GM12872 (cell line): ENCODE measurements at regions not wholly inside any gene's neighbourhood (a gene's known extent, or its start where the extent isn't known, plus 50 kb on each side); places are given as distances from the start of the nearest gene placed in this dataset.

ENCODE experiments used
- TF ChIP-seq, protein P1 (sequence below): IDR thresholded peaks from 3 replicates; pipeline ENCODE4 v1.5.1; 2011; ENCODE audit warnings: low read depth, mild to moderate bottlenecking, low read length, moderate library complexity; ENCODE audit not compliant: insufficient read depth

DNA sequence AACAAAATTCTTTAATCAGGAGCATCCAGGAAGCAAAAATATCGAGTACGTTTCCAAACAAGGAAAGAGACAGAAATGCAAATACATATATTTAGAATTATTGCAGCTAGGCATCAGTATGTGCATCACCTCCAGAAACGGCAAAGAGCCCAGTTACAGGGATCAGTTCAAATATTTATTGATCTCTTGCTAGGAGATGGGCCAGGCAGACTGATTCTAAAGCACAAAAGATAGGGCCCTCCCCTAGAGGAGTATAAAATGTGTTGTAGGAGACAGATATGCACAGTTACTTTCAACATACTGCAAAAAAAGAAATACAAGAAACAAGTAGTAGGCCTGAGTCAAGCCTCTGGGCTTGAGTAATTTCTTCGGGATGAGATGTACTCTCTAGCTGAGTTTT, 80.7 kb upstream of the NHSL1 start:
- TF ChIP-seq, protein P1, sequence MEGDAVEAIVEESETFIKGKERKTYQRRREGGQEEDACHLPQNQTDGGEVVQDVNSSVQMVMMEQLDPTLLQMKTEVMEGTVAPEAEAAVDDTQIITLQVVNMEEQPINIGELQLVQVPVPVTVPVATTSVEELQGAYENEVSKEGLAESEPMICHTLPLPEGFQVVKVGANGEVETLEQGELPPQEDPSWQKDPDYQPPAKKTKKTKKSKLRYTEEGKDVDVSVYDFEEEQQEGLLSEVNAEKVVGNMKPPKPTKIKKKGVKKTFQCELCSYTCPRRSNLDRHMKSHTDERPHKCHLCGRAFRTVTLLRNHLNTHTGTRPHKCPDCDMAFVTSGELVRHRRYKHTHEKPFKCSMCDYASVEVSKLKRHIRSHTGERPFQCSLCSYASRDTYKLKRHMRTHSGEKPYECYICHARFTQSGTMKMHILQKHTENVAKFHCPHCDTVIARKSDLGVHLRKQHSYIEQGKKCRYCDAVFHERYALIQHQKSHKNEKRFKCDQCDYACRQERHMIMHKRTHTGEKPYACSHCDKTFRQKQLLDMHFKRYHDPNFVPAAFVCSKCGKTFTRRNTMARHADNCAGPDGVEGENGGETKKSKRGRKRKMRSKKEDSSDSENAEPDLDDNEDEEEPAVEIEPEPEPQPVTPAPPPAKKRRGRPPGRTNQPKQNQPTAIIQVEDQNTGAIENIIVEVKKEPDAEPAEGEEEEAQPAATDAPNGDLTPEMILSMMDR, result no peak

DNA sequence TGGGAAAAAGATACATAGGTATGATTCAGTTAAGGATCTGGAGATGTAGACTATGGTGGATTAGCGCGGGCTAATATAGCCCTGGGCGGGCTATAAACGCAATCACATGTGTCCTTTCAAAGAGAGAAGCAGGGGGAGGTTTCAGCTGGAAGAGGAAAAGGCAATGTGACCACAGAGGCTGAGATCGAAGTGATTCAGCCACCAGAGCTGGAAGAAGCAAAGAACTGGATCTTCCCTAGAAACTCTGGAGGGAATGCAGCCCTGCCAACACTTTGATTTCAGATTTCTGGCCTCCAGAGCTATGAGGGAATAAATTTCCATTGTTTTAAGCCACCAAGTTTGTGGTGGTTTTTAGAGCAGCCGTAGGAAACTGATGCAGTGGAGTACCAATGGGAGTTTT, 81.5 kb upstream of the NHSL1 start:
- TF ChIP-seq, protein P1, result no peak

DNA sequence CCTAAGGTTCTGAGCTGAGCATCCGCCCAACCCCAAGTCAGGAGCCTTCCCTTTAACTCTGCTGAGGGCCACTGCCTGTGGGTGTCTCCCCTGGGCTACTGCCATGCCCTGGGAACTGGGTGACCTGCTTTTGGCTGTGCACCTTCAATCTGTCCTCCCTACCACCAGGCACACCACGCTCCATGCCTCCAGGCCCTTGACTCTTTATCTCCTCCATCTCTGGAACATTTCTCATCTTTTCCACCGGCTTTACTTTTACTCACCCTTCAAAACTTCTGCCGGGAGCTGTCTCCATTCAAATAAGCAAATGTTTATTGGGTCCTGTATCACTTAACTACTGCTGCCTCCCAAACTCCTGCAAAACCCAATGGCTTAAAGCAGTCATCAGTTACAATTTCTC, 83.3 kb upstream of the NHSL1 start:
- TF ChIP-seq, protein P1, result no peak

DNA sequence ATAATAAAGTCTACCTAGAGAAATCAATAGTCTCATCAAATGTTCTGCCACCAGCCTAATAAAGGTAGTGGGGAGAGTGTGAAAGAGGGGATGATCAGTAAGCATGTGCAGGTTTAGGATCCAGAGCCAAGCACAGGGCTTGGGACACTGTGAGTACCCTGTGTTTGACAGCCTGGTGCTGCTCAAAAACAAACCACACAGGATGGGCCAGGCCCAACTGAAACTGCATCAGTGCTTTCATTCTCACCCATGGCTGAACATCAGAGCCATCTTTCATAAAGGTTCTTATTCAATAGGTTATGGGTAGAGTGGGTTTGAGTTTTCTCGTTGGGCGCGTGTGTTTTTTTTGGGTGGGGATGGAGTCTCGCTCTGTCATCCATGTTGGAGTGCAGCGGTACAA, 87.3 kb upstream of the NHSL1 start:
- TF ChIP-seq, protein P1, result no peak

DNA sequence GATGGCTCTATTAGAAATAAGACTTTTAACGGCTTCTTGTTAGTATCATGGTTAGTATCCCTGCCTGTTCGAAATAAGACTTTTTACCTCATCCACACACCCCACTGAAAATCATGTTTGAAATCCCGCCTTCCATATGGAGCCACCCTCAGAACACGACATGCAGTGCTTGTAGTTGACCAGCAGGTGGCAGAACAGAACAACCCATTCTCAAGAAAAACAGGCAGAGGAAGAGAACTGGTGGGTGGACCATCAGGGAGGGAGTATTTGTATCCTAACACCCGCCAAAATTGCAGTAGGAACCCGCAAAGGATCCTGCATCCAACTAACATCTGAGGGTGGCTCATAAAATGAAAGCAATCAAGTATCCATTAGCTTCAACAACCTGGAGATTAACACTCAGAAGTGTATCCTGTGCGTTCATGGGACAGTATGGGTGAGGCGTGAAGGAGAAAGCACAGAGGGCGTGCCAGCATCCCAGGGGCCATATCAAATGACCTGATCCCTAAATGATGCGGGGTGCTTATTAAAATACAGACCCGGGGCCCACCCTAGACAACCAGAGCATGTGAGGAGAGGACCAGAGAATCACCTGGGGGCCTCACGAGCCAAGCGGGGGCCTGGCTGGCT, 89.6 kb upstream of the NHSL1 start:
- TF ChIP-seq, protein P1, result peak; percentile 90

DNA sequence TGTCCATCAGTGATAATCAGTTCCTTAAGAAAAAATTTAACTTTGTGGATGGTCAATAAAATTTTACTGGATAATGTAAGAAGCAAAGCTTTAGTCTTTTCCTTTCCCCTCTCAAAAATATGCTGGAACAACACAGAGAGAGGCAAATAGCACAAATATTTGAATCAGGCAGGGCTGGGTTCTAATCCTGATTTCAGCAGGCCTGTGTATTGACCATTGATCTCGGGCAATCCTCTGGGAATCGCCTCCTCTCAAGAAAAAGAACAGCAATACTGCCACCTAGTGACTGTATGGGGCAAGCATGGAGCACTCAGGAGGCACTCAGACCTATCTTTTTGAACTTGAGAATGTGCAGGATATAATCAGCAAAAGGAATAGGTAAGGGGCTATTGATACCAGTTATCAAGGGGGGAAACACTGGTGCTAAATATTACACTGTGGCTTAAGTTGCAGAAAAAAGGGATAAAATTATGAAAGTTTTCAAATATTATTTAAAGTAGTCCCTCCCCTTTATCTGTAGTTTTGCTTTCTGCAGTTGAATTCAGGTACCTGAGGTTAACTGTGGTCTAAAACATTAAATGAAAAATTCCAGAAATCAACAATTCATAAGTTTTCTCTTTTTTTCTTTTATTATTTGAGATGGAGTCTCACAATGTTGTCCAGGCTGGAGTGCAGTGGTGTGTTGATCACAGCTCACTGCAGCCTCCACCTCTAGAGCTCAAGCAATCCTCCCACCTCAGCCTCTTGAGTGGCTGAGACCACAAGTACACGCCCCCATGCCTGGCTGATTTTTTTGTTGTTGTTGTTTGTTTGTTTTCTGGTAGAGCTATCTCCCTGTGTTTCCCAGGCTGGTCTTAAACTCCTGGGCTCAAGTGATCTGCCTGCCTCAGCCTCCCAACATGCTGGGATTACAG, 91.8 kb upstream of the NHSL1 start:
- TF ChIP-seq, protein P1, result peak; percentile 85

DNA sequence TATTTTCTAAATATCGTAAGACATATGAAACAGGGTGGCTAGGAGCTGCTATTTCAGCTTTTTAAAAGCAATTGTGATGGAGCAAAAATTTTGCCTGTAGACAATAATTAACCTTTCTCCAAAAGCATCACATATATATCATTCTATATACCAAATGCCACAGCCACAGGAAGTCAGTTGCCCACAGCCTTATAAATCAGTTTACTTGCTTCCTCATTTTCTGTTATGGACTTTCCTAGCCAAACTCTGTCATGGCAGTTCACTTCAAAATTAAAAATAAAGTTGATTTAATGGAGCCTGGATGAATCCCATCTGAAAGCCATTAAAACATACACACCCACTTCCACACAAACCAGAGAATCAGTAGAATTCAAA, 93.4 kb upstream of the NHSL1 start:
- TF ChIP-seq, protein P1, result no peak
